GM18505 (cell line): ENCODE measurements at regions not wholly inside any gene's neighbourhood (a gene's known extent, or its start where the extent isn't known, plus 50 kb on each side); places are given as distances from the start of the nearest gene placed in this dataset.
"Not testable (repeated sequence)": the region's sequence is repeated elsewhere in the genome, so short reads cannot be mapped to it uniquely, and the experiment has no call there.

Source experiments
- ATAC-seq: cut with Tn5 transposase; IDR thresholded peaks from one replicate; pipeline ENCODE4 v1.9.1; 2021; ENCODE audit not compliant: unreplicated experiment
- POLR2A ChIP-seq: IDR thresholded peaks from 4 replicates; pipeline ENCODE4 v1.6.1; 2011; ENCODE audit warnings: borderline replicate concordance; ENCODE audit not compliant: insufficient read depth, insufficient read length; ENCODE audit errors: extremely low read depth

GRCh38 chr2:131682122-131682944 is 154.6 kb downstream of the CCDC74A start:
- TF ChIP-seq POLR2A, result peak; percentile 87
- peak; percentile 99 for ATAC-seq

GRCh38 chr2:131682945-131683330 is 155.2 kb downstream of the CCDC74A start:
- ATAC-seq, result peak; percentile 51

GRCh38 chr2:131684631-131685316 is 157.1 kb downstream of the CCDC74A start:
- ATAC-seq, result not testable (repeated sequence)

- ATAC-seq, result not testable (repeated sequence)
These were observed 158.6 kb downstream of the CCDC74A start for GRCh38 chr2:131686164-131686893.

GRCh38 chr2:131686894-131687238 is 159.2 kb downstream of the CCDC74A start:
- not testable (repeated sequence) for ATAC-seq

GRCh38 chr2:131689066-131689465 is 161.4 kb downstream of the CCDC74A start:
- ATAC-seq, result not testable (repeated sequence)

GRCh38 chr2:131711268-131711667 is 183.6 kb downstream of the CCDC74A start:
- ATAC-seq, result not testable (repeated sequence)

GRCh38 chr2:131717907-131718306 is 190.2 kb downstream of the CCDC74A start:
- ATAC-seq, result not testable (repeated sequence)

GRCh38 chr2:131721163-131721562 is 193.5 kb downstream of the CCDC74A start:
- not testable (repeated sequence) for ATAC-seq

GRCh38 chr2:131722256-131722655 is 194.6 kb downstream of the CCDC74A start:
- not testable (repeated sequence) for ATAC-seq

GRCh38 chr2:131724019-131724418 is 196.3 kb downstream of the CCDC74A start:
- no peak for ATAC-seq
- no peak for TF ChIP-seq POLR2A

GRCh38 chr2:131728451-131728850 is 200.8 kb downstream of the CCDC74A start:
- ATAC-seq, result not testable (repeated sequence)

GRCh38 chr2:131733530-131733929 is 205.8 kb downstream of the CCDC74A start:
- ATAC-seq, result not testable (repeated sequence)

GRCh38 chr2:131736406-131736805 is 208.7 kb downstream of the CCDC74A start:
- ATAC-seq, result peak; percentile 96

- ATAC-seq, result not testable (repeated sequence)
These were observed 210.8 kb downstream of the CCDC74A start for GRCh38 chr2:131738533-131738932.

GRCh38 chr2:131738996-131739434 is 211.3 kb downstream of the CCDC74A start:
- not testable (repeated sequence) for ATAC-seq
